ENCODE measurements at regions not wholly inside any gene's neighbourhood (a gene's known extent, or its start where the extent isn't known, plus 50 kb on each side); places are given as distances from the start of the nearest gene placed in this dataset.
"Not testable (repeated sequence)": the region's sequence is repeated elsewhere in the genome, so short reads cannot be mapped to it uniquely, and the experiment has no call there.

DNA sequence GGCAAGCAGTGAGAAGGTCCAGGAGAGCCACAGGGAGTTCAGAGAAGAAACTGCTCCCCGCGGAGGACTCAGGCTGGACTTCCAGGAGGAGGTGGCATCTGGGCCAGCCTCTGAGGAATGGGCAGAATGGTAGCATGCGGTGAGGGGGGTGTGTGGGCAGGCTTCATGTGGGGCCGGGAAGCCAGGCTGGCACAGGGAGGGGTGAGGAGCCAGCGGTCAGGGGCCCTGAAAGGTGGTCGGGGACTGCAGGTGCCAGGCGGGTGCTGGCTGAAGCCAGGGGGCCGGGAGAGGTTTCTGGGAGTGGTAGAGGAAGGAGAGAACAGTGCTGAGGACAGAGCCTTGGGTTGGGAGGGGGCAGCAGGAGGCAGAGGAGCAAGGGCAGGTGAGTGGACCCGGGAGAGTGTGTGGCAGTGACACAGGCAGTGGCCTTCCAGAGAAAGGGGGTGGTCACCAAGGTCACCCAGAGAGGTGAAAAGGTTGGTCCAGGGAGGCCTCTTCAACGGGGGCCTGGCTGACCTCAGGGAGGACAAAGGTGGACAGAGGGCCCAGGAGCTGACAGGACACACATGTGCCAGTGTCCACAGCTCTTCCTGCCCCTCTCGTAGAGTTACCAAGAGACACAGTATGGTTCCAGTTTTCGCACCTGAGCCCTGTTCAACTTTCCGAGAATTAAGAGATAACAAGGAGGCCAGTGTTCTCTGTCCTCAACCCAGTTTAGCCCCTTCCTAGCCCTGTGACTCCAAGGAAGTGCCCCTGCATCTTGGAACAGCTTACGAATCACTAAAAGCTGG, 101.2 kb upstream of the ASB18 start:
- no peaks in the 10 kb centered on the region for H3K9me3 Mint-ChIP-seq (ENCODE audit: insufficient read depth)
- H3K4me3 Mint-ChIP-seq: peak overlapping the region; percentile 74
- ChIA-PET CTCF (interaction anchor here (0.9 to 1.2 kb wide), 2 partner anchors 12 to 204 kb away, joined by 3 to 5 read pairs; no protein-coding TSS in a partner anchor), POLR2A (no interaction called here)
- H3K4me1 Mint-ChIP-seq (ENCODE audit: low read depth): peaks cover 30% of the 10 kb centered on the region
- H3K27me3 Mint-ChIP-seq (ENCODE audit: low read depth): peaks cover 81% of the 10 kb centered on the region
- ATAC-seq (no peak), DNase-seq (no peak)
- H3K36me3 Mint-ChIP-seq (ENCODE audit: low read depth): no peaks in the 10 kb centered on the region
- H3K27ac Mint-ChIP-seq: peak overlapping the region; percentile 78

- peak; percentile 66 for ATAC-seq
- ChIA-PET POLR2A (no interaction called here), CTCF (interaction anchor here (0.9 to 1.2 kb wide), 2 partner anchors 13 to 203 kb away, joined by 3 to 5 read pairs; no protein-coding TSS in a partner anchor)
- H3K9me3 Mint-ChIP-seq (ENCODE audit: insufficient read depth): no peaks in the 10 kb centered on the region
- DNase-seq: no peak
- H3K4me3 Mint-ChIP-seq: peak overlapping the region; percentile 74
- H3K27me3 Mint-ChIP-seq (ENCODE audit: low read depth): peaks cover 80% of the 10 kb centered on the region
- H3K4me1 Mint-ChIP-seq (ENCODE audit: low read depth): peaks cover 30% of the 10 kb centered on the region
- H3K36me3 Mint-ChIP-seq (ENCODE audit: low read depth): no peaks in the 10 kb centered on the region
- peak overlapping the region; percentile 78 for H3K27ac Mint-ChIP-seq
Observed at GRCh38 chr2:236366049-236366387, 101.8 kb upstream of the ASB18 start.

DNA sequence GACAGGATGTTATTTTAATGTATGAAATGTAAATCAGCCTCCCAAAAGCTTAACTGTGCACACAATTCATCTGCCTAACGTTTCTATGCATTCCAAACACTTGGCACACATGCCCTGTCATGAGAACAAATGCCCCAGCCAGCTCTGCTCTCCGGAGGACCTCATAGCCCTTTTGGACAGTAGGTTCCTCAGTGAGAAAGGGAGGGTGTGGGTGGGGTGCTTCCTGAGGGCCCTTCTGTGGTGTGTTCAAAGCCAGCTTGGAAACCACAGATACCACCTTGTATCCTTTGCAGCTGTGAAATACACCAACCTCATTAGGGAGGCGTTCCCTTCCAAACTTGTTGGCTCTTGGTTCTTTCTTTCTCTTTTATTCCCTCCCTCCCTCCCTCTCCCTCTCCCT, 102.2 kb upstream of the ASB18 start:
- Mint-ChIP-seq H3K4me3 (peak overlapping the region; percentile 74), H3K36me3 (ENCODE audit: low read depth) (no peaks in the 10 kb centered on the region), H3K27ac (peak overlapping the region; percentile 78), H3K27me3 (ENCODE audit: low read depth) (peaks cover 79% of the 10 kb centered on the region), H3K4me1 (ENCODE audit: low read depth) (peaks cover 30% of the 10 kb centered on the region), H3K9me3 (ENCODE audit: insufficient read depth) (no peaks in the 10 kb centered on the region)
- ChIA-PET POLR2A (no interaction called here), CTCF (interaction anchor here (0.9 to 1.2 kb wide), 2 partner anchors 13 to 203 kb away, joined by 3 to 5 read pairs; no protein-coding TSS in a partner anchor)
- DNase-seq (peak; percentile 78), ATAC-seq (peak; percentile 87)

GRCh38 chr2:236367506-236368289, 103.5 kb upstream of the ASB18 start:
- Mint-ChIP-seq H3K27me3 (ENCODE audit: low read depth) (peaks cover 75% of the 10 kb centered on the region), H3K27ac (peak overlapping the region; percentile 43), H3K4me1 (ENCODE audit: low read depth) (peaks cover 30% of the 10 kb centered on the region), H3K9me3 (ENCODE audit: insufficient read depth) (no peaks in the 10 kb centered on the region), H3K4me3 (no peak overlapping the region), H3K36me3 (ENCODE audit: low read depth) (no peaks in the 10 kb centered on the region)
- ATAC-seq (no peak), DNase-seq (no peak)
- CTCF ChIA-PET: no interaction called here
- POLR2A ChIA-PET: no interaction called here

DNA sequence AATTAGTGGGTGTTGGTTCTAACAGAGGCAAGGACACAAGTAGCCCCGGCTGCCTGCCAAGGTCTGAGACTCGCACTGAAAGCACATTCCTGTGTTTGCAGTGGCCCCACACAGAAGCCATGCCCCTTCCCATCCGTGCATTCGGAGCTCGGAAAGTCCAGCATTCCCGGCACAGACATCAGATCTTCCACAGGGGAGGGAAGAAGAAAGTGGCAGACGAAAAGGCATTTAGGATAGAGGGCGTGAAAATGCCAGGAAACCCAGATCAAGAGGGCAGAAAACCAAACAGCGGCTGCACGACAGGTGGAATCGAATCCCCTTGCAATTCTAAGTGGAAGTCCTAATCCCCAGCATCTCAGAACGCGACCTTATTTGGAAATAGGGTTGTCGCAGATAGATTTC, 105.5 kb upstream of the ASB18 start:
- POLR2A ChIA-PET: no interaction called here
- DNase-seq: no peak
- Mint-ChIP-seq H3K36me3 (ENCODE audit: low read depth) (no peaks in the 10 kb centered on the region), H3K4me3 (no peak overlapping the region), H3K27ac (no peak overlapping the region), H3K27me3 (ENCODE audit: low read depth) (peaks cover 70% of the 10 kb centered on the region), H3K9me3 (ENCODE audit: insufficient read depth) (no peaks in the 10 kb centered on the region), H3K4me1 (ENCODE audit: low read depth) (peaks cover 30% of the 10 kb centered on the region)
- CTCF ChIA-PET: no interaction called here
- no peak for ATAC-seq

- no peak for DNase-seq
- no peak overlapping the region for H3K4me3 Mint-ChIP-seq
- H3K9me3 Mint-ChIP-seq (ENCODE audit: insufficient read depth): no peaks in the 10 kb centered on the region
- POLR2A ChIA-PET: no interaction called here
- CTCF ChIA-PET: no interaction called here
- peaks cover 62% of the 10 kb centered on the region for H3K27me3 Mint-ChIP-seq (ENCODE audit: low read depth)
- H3K27ac Mint-ChIP-seq: no peak overlapping the region
- no peaks in the 10 kb centered on the region for H3K36me3 Mint-ChIP-seq (ENCODE audit: low read depth)
- ATAC-seq: no peak
- peaks cover 21% of the 10 kb centered on the region for H3K4me1 Mint-ChIP-seq (ENCODE audit: low read depth)
Observed at GRCh38 chr2:236370847-236371409, 106.7 kb upstream of the ASB18 start.

GRCh38 chr2:236375973-236376476, 111.8 kb upstream of the ASB18 start:
- Mint-ChIP-seq H3K27ac (no peak overlapping the region), H3K27me3 (ENCODE audit: low read depth) (peaks cover 29% of the 10 kb centered on the region), H3K4me1 (ENCODE audit: low read depth) (peaks cover 3% of the 10 kb centered on the region), H3K36me3 (ENCODE audit: low read depth) (no peaks in the 10 kb centered on the region), H3K4me3 (no peak overlapping the region), H3K9me3 (ENCODE audit: insufficient read depth) (no peaks in the 10 kb centered on the region)
- ChIA-PET POLR2A (no interaction called here), CTCF (no interaction called here)
- no peak for ATAC-seq
- no peak for DNase-seq

DNA sequence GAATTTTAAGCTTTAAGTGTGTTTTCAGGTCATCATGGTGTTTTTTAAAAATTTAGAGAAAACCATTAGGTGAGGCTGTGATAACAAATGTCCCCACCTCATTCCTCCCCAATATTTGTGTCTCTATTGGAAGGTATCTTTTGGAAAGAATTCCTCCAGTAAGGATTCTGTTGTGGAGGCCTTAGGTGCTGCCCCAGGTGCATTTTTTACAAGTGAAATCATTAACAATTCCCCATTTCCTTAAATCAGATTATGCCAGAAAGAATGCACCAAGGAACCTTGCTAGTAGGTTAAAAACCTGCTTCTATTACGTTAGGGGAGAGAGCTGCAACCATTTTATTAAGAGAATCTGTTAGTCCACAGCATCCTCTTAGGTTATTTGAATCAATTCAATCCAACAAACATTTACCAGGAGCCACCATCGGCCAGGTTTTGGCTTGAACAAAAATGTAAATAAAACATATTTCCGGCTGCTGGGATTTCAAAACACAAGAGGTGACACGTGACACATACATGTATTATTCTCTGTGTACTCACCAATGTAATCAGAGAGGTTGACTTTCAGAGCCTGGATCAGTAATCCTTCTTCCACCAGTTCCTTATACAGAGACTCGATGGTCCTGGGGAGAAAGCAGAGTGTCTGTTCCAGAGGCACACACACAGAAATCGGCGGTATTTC, 112.5 kb upstream of the ASB18 start:
- ChIA-PET POLR2A (no interaction called here), CTCF (no interaction called here)
- ATAC-seq (no peak), DNase-seq (no peak)
- Mint-ChIP-seq H3K36me3 (ENCODE audit: low read depth) (no peaks in the 10 kb centered on the region), H3K9me3 (ENCODE audit: insufficient read depth) (no peaks in the 10 kb centered on the region), H3K4me1 (ENCODE audit: low read depth) (peaks cover 3% of the 10 kb centered on the region), H3K27me3 (ENCODE audit: low read depth) (peaks cover 26% of the 10 kb centered on the region), H3K27ac (no peak overlapping the region), H3K4me3 (no peak overlapping the region)

- Mint-ChIP-seq H3K4me3 (no peak overlapping the region), H3K4me1 (ENCODE audit: low read depth) (peaks cover under 1% of the 10 kb centered on the region), H3K27me3 (ENCODE audit: low read depth) (peaks cover 14% of the 10 kb centered on the region), H3K27ac (no peak overlapping the region), H3K9me3 (ENCODE audit: insufficient read depth) (no peaks in the 10 kb centered on the region), H3K36me3 (ENCODE audit: low read depth) (no peaks in the 10 kb centered on the region)
- CTCF ChIA-PET: no interaction called here
- ATAC-seq: no peak
- DNase-seq: no peak
- POLR2A ChIA-PET: no interaction called here
Observed at GRCh38 chr2:236380051-236380612, 115.9 kb upstream of the ASB18 start.

DNA sequence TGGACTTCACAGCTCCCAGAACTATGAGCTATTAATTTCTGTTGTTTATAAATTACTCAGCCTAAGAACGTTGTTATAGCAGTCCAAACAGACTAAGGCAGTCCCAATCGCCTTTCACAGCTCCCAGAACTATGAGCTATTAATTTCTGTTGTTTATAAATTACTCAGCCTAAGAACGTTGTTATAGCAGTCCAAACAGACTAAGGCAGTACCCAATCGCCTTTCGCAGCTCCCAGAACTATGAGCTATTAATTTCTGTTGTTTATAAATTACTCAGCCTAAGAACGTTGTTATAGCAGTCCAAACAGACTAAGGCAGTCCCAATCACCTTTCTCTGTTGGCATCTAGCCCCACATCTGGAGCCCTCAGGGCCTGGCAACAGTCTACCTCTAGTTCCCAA, 117.0 kb upstream of the ASB18 start:
- POLR2A ChIA-PET: interaction anchor here (0.5 kb wide), 1 partner anchor 206 kb away, joined by 3 read pairs; no protein-coding TSS in a partner anchor
- H3K27ac Mint-ChIP-seq; H3K36me3 Mint-ChIP-seq (ENCODE audit: low read depth); ATAC-seq; H3K9me3 Mint-ChIP-seq (ENCODE audit: insufficient read depth); H3K4me1 Mint-ChIP-seq (ENCODE audit: low read depth); H3K4me3 Mint-ChIP-seq; DNase-seq; CTCF ChIA-PET: not testable (repeated sequence)
- peaks cover 10% of the 10 kb centered on the region for H3K27me3 Mint-ChIP-seq (ENCODE audit: low read depth)

- H3K27me3 Mint-ChIP-seq (ENCODE audit: low read depth); H3K36me3 Mint-ChIP-seq (ENCODE audit: low read depth); DNase-seq; POLR2A ChIA-PET; H3K9me3 Mint-ChIP-seq (ENCODE audit: insufficient read depth); H3K4me1 Mint-ChIP-seq (ENCODE audit: low read depth); H3K4me3 Mint-ChIP-seq; ATAC-seq; CTCF ChIA-PET; H3K27ac Mint-ChIP-seq: not testable (repeated sequence)
Observed at GRCh38 chr2:236389284-236390216, 125.3 kb upstream of the ASB18 start.
